ENCODE measurements at regions not wholly inside any gene's neighbourhood (a gene's known extent, or its start where the extent isn't known, plus 50 kb on each side); places are given as distances from the start of the nearest gene placed in this dataset.

DNA sequence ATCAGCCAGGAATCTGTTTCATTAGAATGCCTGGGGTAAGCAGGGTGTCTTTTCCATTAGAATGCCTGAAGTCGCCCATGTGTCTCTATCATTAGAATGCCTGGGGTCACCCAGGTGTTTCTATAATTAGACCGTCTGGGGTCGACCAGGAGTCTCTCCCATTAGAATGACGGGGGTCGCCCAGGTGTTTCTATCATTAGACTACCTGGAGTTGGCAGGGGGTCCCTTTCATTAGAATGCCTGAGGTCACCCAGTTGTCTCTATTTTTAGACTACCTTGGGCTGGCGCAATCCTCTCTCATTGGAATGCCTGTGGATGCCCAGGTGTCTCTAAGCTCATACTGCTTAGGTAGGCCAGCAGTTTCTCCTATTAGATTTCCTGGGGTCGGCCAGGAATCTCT lies 1447.6 kb downstream of the UQCRFS1 start:
- no peak for ATAC-seq (ENCODE audit: low read depth)
- no peak overlapping the region for H3K27ac Mint-ChIP-seq
- H3K9me3 Mint-ChIP-seq: peaks cover 17% of the 10 kb centered on the region

DNA sequence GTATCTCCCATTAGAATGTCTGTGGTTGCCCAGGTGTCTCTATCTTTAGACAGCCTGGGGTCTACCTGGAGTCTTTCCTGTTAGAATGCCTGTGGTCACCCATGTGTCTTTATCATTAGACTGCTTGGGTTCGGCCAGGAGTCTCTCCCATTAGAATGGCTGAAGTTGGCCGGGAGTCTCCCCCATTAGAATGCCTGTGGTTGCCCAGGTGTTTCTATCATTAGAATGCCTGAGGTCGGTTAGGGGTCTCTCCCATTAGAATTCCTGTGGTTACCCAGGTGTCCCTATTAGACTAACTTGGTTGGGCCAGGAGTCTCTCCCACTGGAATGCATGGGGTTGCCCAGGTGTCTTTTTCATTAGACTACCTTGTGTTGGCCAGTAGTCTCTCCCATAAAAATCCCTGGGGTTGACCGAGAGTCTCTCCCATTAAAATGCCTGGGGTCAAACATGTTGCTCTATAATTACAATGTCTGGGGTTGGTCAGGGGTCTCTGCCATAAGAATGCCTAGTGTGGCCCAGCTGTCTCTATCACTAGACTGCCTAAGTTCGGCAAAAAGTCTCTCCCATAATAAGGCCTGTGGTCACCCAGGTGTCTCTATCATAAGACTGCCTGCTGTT lies 1448.7 kb downstream of the UQCRFS1 start:
- DNase-seq (ENCODE audit: low spot score in 2 of 2): no peak
- no peak for ATAC-seq (ENCODE audit: low read depth)
- Mint-ChIP-seq H3K9me3 (peaks cover 14% of the 10 kb centered on the region), H3K27ac (no peak overlapping the region), H3K4me1 (no peaks in the 10 kb centered on the region), H3K36me3 (no peaks in the 10 kb centered on the region), H3K27me3 (no peaks in the 10 kb centered on the region), H3K4me3 (no peak overlapping the region)

More for the DNA sequence above, 1447.6 kb downstream of the UQCRFS1 start:
- no peaks in the 10 kb centered on the region for H3K36me3 Mint-ChIP-seq
- no peaks in the 10 kb centered on the region for H3K4me1 Mint-ChIP-seq
- H3K27me3 Mint-ChIP-seq: no peaks in the 10 kb centered on the region
- DNase-seq (ENCODE audit: low spot score in 2 of 2): no peak
- H3K4me3 Mint-ChIP-seq: no peak overlapping the region

DNA sequence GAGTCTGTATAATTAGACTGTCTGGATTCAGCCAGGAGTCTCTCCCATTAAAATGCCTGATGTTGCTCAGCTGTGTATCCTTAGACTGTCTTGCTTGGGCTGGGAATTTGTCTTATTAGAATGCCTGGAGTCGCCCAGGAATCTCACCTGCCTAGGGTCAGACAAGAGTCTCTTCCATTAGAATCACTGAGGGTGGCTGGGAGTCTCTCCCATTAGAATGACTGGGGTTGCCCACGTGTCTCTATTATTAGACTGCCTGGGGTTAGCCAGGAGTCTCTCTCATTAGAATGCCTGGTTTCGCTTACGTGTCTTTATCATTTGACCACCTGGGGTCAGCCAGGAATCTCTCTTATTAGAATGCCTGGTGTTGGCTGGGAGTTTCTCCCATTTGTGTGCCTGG lies 1450.0 kb downstream of the UQCRFS1 start:
- H3K9me3 Mint-ChIP-seq: peaks cover 17% of the 10 kb centered on the region

DNA sequence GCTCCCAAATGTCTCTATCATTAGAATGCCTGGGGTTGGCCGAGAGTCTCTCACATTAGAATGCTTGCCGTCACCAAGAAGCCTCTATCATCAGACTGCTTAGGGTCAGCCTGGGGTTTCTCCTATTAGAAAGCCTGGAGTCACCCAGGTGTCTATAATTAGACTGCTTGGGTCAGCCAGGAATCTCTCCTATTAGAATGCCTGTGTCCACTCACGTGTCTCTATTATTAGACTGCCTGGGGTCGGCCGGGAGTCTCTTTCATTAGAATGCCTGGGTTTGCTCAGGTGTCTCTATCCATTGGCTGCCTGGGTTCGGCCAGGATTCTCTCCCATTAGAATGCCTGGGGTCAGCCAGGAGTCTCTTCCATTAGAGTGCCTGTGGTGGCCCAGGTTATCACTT lies 1453.1 kb downstream of the UQCRFS1 start:
- DNase-seq (ENCODE audit: low spot score in 2 of 2): no peak
- H3K9me3 Mint-ChIP-seq: peaks cover 15% of the 10 kb centered on the region
- no peak overlapping the region for H3K27ac Mint-ChIP-seq
- H3K4me1 Mint-ChIP-seq: peaks cover 5% of the 10 kb centered on the region
- no peak overlapping the region for H3K4me3 Mint-ChIP-seq
- peaks cover 1% of the 10 kb centered on the region for H3K36me3 Mint-ChIP-seq
- no peak for ATAC-seq (ENCODE audit: low read depth)
- H3K27me3 Mint-ChIP-seq: no peaks in the 10 kb centered on the region

More for the DNA sequence above, 1450.0 kb downstream of the UQCRFS1 start:
- Mint-ChIP-seq H3K4me3 (no peak overlapping the region), H3K36me3 (no peaks in the 10 kb centered on the region), H3K27me3 (no peaks in the 10 kb centered on the region), H3K27ac (no peak overlapping the region), H3K4me1 (no peaks in the 10 kb centered on the region)
- no peak for DNase-seq (ENCODE audit: low spot score in 2 of 2)
- no peak for ATAC-seq (ENCODE audit: low read depth)

DNA sequence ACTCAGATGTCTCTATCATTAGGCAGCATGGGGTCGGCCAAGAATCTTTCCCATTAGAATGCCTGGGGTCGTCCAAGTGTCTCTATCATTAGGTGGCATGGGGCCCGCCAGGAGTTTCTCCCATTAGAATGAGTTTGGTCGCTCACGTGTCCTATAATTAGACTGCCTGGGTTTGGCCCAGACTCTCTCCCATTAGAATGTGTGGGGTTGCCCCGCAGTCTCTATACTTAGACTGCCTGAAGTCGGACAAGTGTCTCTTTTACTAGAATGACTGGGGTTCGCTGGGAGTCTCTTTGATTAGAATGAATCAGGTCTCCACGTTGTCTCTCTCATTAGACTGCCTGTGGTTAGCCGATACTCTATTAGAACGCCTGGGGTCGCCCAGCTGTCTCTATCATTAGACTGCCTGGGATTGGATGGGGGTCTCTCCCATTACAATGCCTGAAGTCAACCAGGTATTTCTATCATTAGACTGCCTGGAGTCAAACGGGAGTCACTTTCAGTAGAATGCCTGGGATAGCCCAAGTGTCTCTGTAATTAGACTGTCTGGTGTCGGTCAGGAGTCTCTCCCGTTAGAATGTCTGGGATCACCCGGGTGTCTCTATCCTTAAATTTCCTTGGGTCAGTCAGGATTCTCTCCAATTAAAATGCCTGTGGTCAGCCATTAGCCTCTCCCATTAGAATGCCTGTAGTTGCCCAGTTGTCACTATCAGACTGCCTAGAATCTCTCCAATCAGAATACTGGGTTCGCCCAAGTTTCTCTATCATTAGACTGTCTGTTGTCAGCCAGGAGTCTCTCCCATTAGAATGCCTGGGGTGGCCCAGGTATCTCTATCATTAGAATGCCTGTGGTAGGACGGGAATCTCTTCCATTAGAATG lies 1454.1 kb downstream of the UQCRFS1 start:
- H3K4me1 Mint-ChIP-seq: peaks cover 5% of the 10 kb centered on the region
- ATAC-seq (ENCODE audit: low read depth) (no peak), DNase-seq (ENCODE audit: low spot score in 2 of 2) (no peak)
- no peaks in the 10 kb centered on the region for H3K27me3 Mint-ChIP-seq
- no peak overlapping the region for H3K27ac Mint-ChIP-seq
- no peak overlapping the region for H3K4me3 Mint-ChIP-seq
- peaks cover 1% of the 10 kb centered on the region for H3K36me3 Mint-ChIP-seq
- peaks cover 14% of the 10 kb centered on the region for H3K9me3 Mint-ChIP-seq

DNA sequence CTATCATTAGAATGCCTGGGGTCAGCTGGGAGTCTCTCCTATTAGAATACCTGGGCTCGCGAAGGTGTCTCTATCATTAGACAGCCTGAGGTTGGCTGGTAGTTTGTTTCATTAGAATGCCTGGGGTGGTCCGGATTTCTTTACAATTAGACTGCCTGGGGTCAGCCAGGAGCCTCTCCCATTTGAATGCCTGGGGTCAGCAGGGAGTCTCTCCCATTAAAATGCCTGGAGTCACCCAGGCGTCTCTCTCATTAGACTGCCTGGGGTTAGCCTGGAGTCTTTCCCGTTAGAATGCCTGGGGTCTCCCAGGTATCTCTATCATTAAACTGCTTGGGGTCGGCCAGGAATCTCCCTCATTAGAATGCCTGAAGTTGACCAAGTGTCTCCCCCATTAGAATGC lies 1458.3 kb downstream of the UQCRFS1 start:
- Mint-ChIP-seq H3K27ac (no peak overlapping the region), H3K27me3 (no peaks in the 10 kb centered on the region), H3K4me3 (no peak overlapping the region), H3K36me3 (peaks cover 1% of the 10 kb centered on the region), H3K4me1 (peaks cover 5% of the 10 kb centered on the region), H3K9me3 (peaks cover 5% of the 10 kb centered on the region)
- ATAC-seq (ENCODE audit: low read depth) (no peak), DNase-seq (ENCODE audit: low spot score in 2 of 2) (no peak)

DNA sequence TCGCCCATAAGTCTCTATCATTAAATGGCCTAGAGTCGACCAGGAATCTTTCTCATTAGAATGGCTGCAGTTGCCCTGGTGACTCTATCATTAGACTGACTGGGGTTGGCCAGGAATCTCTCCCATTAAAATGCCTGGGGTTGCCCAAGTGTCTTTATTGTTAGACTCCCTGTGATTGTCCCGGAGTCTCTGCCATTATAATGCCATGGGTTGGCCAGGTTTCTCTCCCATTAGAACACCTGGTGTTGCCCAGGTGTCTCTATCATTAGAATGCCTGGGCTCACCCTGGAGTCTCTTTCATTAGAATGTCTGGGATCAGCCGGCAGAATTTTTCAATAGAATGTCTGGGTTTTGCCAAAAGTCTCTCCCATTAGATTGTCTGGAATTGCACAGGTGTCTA lies 1459.3 kb downstream of the UQCRFS1 start:
- H3K4me1 Mint-ChIP-seq: peaks cover 5% of the 10 kb centered on the region
- H3K9me3 Mint-ChIP-seq: peaks cover 2% of the 10 kb centered on the region
- H3K36me3 Mint-ChIP-seq: peaks cover 1% of the 10 kb centered on the region
- no peak for DNase-seq (ENCODE audit: low spot score in 2 of 2)
- H3K4me3 Mint-ChIP-seq: no peak overlapping the region
- no peak overlapping the region for H3K27ac Mint-ChIP-seq
- H3K27me3 Mint-ChIP-seq: no peaks in the 10 kb centered on the region
- ATAC-seq (ENCODE audit: low read depth): no peak

DNA sequence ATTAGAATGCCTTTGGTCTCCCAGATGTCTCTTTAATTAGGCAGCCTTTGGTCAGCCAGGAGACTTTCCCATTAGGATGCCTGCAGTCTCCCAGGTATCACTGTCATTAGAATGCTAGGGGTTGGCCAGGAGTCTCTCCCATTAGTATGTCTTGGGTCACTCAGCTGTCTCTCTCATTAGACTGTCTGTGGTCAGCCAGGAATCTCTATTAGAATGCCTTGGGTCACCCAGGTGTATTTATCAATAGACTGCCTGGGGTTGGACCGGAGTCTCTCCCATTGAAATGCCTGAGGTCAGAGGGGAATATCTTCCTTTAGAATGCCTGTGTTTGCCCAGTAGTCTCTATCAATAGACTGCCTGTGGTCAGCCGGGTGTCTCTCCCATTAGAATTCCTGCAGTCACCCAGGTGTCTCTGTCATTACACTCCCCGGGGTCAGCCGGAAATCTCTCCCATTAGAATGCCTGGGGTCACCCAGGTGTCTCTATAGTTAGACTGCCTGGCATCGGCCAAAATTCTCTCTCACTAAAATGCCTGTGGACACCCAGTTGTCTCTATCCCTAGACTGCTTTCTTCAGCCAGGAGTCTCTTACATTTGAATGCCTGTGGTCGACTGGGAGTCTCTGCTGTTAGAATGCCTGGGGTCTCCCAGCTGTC lies 1460.3 kb downstream of the UQCRFS1 start:
- ATAC-seq (ENCODE audit: low read depth): no peak
- Mint-ChIP-seq H3K4me1 (peaks cover 5% of the 10 kb centered on the region), H3K27me3 (no peaks in the 10 kb centered on the region), H3K27ac (no peak overlapping the region), H3K9me3 (peaks cover 2% of the 10 kb centered on the region), H3K36me3 (peaks cover 1% of the 10 kb centered on the region), H3K4me3 (no peak overlapping the region)
- no peak for DNase-seq (ENCODE audit: low spot score in 2 of 2)

DNA sequence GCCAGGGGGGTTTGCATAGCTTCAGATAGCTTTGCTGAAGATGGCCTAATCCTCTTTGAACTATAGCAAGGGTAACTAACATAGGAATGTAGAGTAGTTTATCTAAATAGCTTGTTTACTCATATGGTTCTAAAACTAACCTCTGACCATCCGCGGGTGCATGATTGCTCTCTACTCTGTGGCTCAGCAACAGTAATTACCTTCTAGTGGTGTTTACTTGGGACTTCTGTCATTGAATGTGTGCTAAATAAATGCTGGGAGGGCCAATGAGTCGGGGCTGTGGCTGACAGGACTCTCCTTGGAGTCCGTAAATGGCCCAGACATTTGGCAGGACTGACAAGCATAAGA lies 1461.9 kb downstream of the UQCRFS1 start:
- peaks cover 9% of the 10 kb centered on the region for H3K4me1 Mint-ChIP-seq
- peaks cover 3% of the 10 kb centered on the region for H3K36me3 Mint-ChIP-seq
- no peak overlapping the region for H3K27ac Mint-ChIP-seq
- no peak for ATAC-seq (ENCODE audit: low read depth)
- no peak for DNase-seq (ENCODE audit: low spot score in 2 of 2)
- H3K4me3 Mint-ChIP-seq: no peak overlapping the region
- no peaks in the 10 kb centered on the region for H3K27me3 Mint-ChIP-seq
- peaks cover 2% of the 10 kb centered on the region for H3K9me3 Mint-ChIP-seq

DNA sequence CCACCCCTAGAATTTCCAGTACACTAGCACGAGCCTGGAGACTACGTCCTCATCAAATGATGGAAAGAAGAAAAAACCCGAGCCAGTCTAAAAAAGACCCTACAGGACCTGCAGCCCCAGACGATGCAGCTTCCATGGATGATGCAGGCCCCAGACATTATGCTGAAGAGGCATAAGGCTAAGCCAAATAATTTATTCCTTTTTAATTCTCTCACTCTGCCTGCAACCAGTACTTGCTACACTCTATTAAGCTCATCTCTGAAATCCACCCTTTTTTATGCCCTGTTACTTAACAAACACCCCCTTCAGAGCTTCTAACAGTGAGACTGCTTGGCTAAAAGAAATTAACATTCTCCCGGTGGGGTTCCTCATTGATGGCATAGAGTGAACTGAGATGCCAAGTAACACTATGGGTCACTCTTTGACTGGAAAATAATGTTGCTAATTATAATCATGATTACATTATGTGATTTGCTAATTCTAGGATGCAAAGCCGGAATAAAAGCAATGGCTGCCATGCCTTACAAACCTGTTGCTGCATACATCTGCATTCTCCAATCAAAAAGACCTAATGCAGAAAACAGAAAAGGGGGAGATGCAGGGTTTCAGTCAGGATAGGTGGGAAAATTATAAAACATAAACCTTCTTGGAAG lies 1462.4 kb downstream of the UQCRFS1 start:
- Mint-ChIP-seq H3K27me3 (no peaks in the 10 kb centered on the region), H3K27ac (no peak overlapping the region), H3K9me3 (peaks cover 2% of the 10 kb centered on the region), H3K4me3 (no peak overlapping the region), H3K4me1 (peaks cover 7% of the 10 kb centered on the region), H3K36me3 (peaks cover 5% of the 10 kb centered on the region)
- ATAC-seq (ENCODE audit: low read depth) (no peak), DNase-seq (ENCODE audit: low spot score in 2 of 2) (no peak)

DNA sequence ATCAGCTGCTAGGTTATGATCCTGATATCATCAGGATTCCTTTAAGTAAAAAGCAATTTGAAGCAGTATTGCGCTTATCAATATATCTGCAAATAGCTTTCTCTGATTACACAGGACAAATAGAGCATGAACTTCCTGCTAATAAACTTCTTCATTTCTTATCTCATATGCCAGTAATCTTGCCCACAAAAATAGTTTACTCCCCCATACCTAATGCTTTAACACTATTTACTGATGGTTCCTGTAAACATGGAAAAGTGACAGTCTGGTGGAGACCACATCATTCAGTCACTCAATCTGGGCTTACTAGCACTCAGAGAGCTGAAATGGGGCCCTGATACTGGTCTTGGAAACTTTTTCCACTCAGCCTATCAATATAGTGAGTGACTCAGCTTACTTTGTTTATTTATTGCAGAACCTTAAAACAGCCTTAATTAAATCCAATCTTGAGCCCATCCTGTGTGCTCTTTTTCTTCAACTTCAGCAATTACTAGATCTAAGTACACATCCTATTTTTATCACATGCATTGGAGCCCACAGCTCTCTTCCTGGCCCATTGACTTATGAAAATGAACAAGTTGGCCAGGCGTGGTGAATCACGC lies 1464.3 kb downstream of the UQCRFS1 start:
- no peak for ATAC-seq (ENCODE audit: low read depth)
- Mint-ChIP-seq H3K27ac (no peak overlapping the region), H3K36me3 (peaks cover 14% of the 10 kb centered on the region), H3K9me3 (no peaks in the 10 kb centered on the region), H3K4me1 (peaks cover 4% of the 10 kb centered on the region), H3K4me3 (no peak overlapping the region), H3K27me3 (no peaks in the 10 kb centered on the region)
- DNase-seq (ENCODE audit: low spot score in 2 of 2): no peak

DNA sequence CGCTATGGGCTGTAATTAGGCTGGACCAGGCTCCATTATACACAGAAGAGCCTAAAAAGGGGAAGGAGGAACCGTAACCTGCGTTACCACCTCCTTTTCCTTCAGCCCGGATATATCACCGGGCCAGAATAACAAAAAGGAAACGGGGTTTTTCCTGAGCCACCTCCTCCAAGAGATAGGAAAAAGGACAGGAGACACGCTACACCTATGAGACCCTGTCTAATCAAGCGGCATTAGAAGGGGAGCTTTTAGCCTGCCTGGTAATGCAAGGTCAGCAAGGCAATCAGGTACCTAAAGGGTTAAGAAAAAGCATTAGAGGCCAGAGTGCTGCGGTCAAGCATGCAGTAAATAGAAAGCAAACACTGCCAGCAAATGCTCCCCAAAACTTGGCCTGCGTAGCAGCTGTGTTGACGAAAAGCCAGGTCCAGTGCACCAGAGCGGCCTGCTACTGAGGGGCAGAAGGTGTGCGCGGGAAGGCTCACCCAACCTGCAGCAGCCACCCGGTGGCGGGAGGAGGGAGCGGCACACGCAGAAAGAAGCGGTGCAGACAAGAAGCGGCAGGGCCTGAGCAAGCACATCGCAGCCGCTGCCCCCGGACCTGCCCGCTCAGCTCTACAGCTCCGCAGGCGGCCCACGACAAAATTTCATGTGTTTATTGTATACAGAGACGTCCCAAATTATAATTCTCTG lies 1466.1 kb downstream of the UQCRFS1 start:
- Mint-ChIP-seq H3K4me3 (peak overlapping the region; percentile 12), H3K4me1 (peaks cover 4% of the 10 kb centered on the region), H3K27me3 (no peaks in the 10 kb centered on the region), H3K36me3 (peaks cover 26% of the 10 kb centered on the region), H3K9me3 (no peaks in the 10 kb centered on the region), H3K27ac (no peak overlapping the region)
- DNase-seq (ENCODE audit: low spot score in 2 of 2): no peak
- ATAC-seq (ENCODE audit: low read depth): peak; percentile 73

DNA sequence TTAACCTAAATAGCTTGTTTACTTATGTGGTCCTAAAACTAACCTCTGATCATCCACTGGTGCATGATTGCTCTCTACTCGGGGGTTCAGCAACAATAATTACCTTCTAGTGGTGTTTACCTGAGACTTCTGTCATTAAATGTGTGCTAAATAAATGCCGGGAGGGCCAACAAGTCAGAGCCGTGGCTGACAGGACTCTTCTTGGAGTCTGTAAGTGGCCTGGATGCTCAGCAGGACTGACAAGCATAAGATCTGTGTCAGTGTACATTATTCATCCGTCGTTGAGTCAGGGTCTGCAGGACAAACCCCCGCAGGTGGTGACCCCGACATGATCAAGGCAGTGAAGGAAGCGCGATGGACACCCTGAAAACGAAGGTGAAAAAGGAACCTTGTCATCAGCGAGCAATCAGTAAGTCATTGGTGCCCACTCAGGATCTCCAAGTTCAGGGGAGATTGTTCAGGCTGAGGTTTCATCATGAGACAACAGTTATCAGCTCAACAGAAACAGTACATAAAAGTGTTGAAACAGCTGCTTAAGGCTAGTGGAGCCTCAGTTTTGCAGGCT lies 1466.9 kb downstream of the UQCRFS1 start:
- Mint-ChIP-seq H3K36me3 (peaks cover 27% of the 10 kb centered on the region), H3K27me3 (no peaks in the 10 kb centered on the region), H3K4me3 (no peak overlapping the region), H3K4me1 (peaks cover 4% of the 10 kb centered on the region), H3K9me3 (no peaks in the 10 kb centered on the region), H3K27ac (no peak overlapping the region)
- DNase-seq (ENCODE audit: low spot score in 2 of 2) (no peak), ATAC-seq (ENCODE audit: low read depth) (no peak)

All from memory B cell (primary cell).